H1 (cell line): ENCODE measurements at regions not wholly inside any gene's neighbourhood (a gene's known extent, or its start where the extent isn't known, plus 50 kb on each side); places are given as distances from the start of the nearest gene placed in this dataset.

Experiments
- CTCF ChIA-PET: fragments of 300-600 bp; sonication (Branson Sonifier 250); formaldehyde crosslinking; loops from one replicate; lab custom pipeline; 2021; ENCODE audit not compliant: partially characterized antibody; lab: Charles Lee
- POLR2A ChIA-PET: fragments of 300-600 bp; sonication (Branson Sonifier 250); formaldehyde crosslinking; loops from one replicate; lab custom pipeline; 2021; ENCODE audit warnings: inconsistent platforms; ENCODE audit not compliant: partially characterized antibody; lab: Charles Lee
- DNase-seq, 2 experiments: peaks; one replicate each; pipeline versions ENCODE4 v3.0.0 to v3.0.0-alpha.2; 2010 to 2022; ENCODE audit warnings: low spot score in 2 of 2, low read depth in 1 of 2, mixed read lengths in 1 of 2
- FAIRE-seq: peaks from 2 replicates; lab custom pipeline; 2011; peaks lifted over from hg19 to GRCh38; lab: Jason Lieb, UNC
- H2AFZ ChIP-seq: 2 replicates; pipeline ENCODE4 v1.8.1; 2012; ENCODE audit warnings: low read length, inconsistent platforms
- H2AK5ac ChIP-seq: 2 replicates; pipeline ENCODE4 v1.6.1; 2013; ENCODE audit warnings: low read depth, low read length
- H2BK120ac ChIP-seq: replicated peaks from 2 replicates; pipeline ENCODE3; 2013; ENCODE audit warnings: low read depth, low read length, inconsistent platforms
- H2BK12ac ChIP-seq: 2 replicates; pipeline ENCODE4 v1.6.1; 2013; ENCODE audit warnings: low read depth, low read length
- H2BK15ac ChIP-seq: 2 replicates; pipeline ENCODE4 v1.6.1; 2013; ENCODE audit warnings: low read length
- H2BK20ac ChIP-seq: 2 replicates; pipeline ENCODE4 v1.6.1; 2013; ENCODE audit warnings: low read length
- H2BK5ac ChIP-seq: 2 replicates; pipeline ENCODE4 v1.6.1; 2013; ENCODE audit warnings: low read depth, low read length
- H3K14ac ChIP-seq: 2 replicates; pipeline ENCODE4 v1.6.1; 2013; ENCODE audit warnings: inconsistent platforms; ENCODE audit not compliant: insufficient read length
- H3K18ac ChIP-seq: 2 replicates; pipeline ENCODE4 v1.6.1; 2013; ENCODE audit warnings: low read length; ENCODE audit errors: extremely low read depth
- H3K23ac ChIP-seq: 2 replicates; pipeline ENCODE4 v1.6.1; 2013; ENCODE audit warnings: inconsistent platforms; ENCODE audit not compliant: insufficient read length
- H3K23me2 ChIP-seq: 2 replicates; pipeline ENCODE4 v1.6.1; 2013; ENCODE audit warnings: low read depth, low read length
- H3K27ac ChIP-seq: 2 replicates; pipeline ENCODE4 v1.6.1; 2011; ENCODE audit warnings: low read depth, low read length, inconsistent platforms
- H3K27me3 ChIP-seq, 4 experiments: replicated peaks in 1 of 4; 1 replicate in 1 of 4; 2 replicates in 3 of 4; pipeline versions ENCODE4 v1.6.1 to v1.8.1; 2011 to 2013; ENCODE audit warnings: low read length in 3 of 4, mild to moderate bottlenecking in 3 of 4, inconsistent platforms in 2 of 4, mixed read lengths in 2 of 4, moderate library complexity in 1 of 4; ENCODE audit not compliant: control insufficient read depth in 3 of 4, insufficient read depth in 3 of 4; ENCODE audit errors: extremely low read depth in 1 of 4
- H3K36me3 ChIP-seq, 4 experiments: 2 replicates each; pipeline versions ENCODE4 v1.6.1 to v1.8.1; 2011 to 2013; ENCODE audit warnings: mild to moderate bottlenecking in 4 of 4, low read length in 3 of 4, moderate library complexity in 2 of 4, control low read depth in 1 of 4, inconsistent platforms in 1 of 4; ENCODE audit not compliant: insufficient read depth in 4 of 4, control insufficient read depth in 2 of 4
- H3K4ac ChIP-seq: replicated peaks from 2 replicates; pipeline ENCODE3; 2013; ENCODE audit warnings: low read length, low read depth, mixed read lengths, inconsistent platforms; ENCODE audit not compliant: insufficient read length
- H3K4me1 ChIP-seq, 4 experiments: replicated peaks in 1 of 4; 1 replicate in 1 of 4; 2 replicates in 3 of 4; pipeline versions ENCODE4 v1.6.1 to v1.8.1; 2011 to 2013; ENCODE audit warnings: low read length in 3 of 4, inconsistent platforms in 2 of 4, mixed read lengths in 1 of 4; ENCODE audit not compliant: insufficient read depth in 4 of 4, control insufficient read depth in 3 of 4
- H3K4me2 ChIP-seq, 2 experiments: 2 replicates each; pipeline versions ENCODE4 v1.6.1 to v1.8.1; 2011 to 2013; ENCODE audit warnings: low read depth in 2 of 2, low read length in 2 of 2, control low read depth in 1 of 2, inconsistent platforms in 1 of 2, mild to moderate bottlenecking in 1 of 2; ENCODE audit not compliant: insufficient read depth in 1 of 2
- H3K4me3 ChIP-seq, 4 experiments: fragments of 200-600, 300-600 bp in 1 of 4; sonication (generic), shearing (Covaris generic), sonication (Bioruptor Twin) in 1 of 4; 2 replicates each; pipeline versions ENCODE4 v1.5.1 to v1.8.1; 2011 to 2016; ENCODE audit warnings: low read length in 4 of 4, low read depth in 3 of 4, control low read depth in 2 of 4, inconsistent platforms in 2 of 4, mild to moderate bottlenecking in 2 of 4, mixed read lengths in 1 of 4, moderate library complexity in 1 of 4; ENCODE audit not compliant: insufficient read depth in 2 of 4; ENCODE audit errors: extremely low read depth in 1 of 4
- H3K56ac ChIP-seq: replicated peaks from 2 replicates; pipeline ENCODE3; 2013; ENCODE audit warnings: low read depth, mild to moderate bottlenecking, mixed read lengths, low read length, inconsistent platforms; ENCODE audit not compliant: insufficient read length
- H3K79me1 ChIP-seq: 2 replicates; pipeline ENCODE4 v1.6.1; 2013; ENCODE audit warnings: low read depth, low read length, control low read depth
- H3K79me2 ChIP-seq, 2 experiments: 2 replicates each; pipeline versions ENCODE4 v1.6.1 to v1.8.1; 2012 to 2013; ENCODE audit warnings: low read length in 2 of 2, mild to moderate bottlenecking in 2 of 2, inconsistent platforms in 1 of 2; ENCODE audit not compliant: insufficient read depth in 2 of 2, control insufficient read depth in 1 of 2
- H3K9ac ChIP-seq, 4 experiments: replicated peaks in 1 of 4; 1 replicate in 1 of 4; 2 replicates in 3 of 4; pipeline versions ENCODE4 v1.6.1 to v1.8.1; 2011 to 2013; ENCODE audit warnings: low read depth in 3 of 4, low read length in 3 of 4, control low read depth in 2 of 4, mild to moderate bottlenecking in 2 of 4, moderate library complexity in 2 of 4, inconsistent platforms in 1 of 4; ENCODE audit errors: extremely low read depth in 1 of 4
- H3K9me3 ChIP-seq, 2 experiments: 2 replicates each; pipeline versions ENCODE4 v1.6.1 to v1.8.1; 2012 to 2013; ENCODE audit warnings: mild to moderate bottlenecking in 2 of 2, moderate library complexity in 2 of 2, control low read depth in 1 of 2, inconsistent platforms in 1 of 2, low read depth in 1 of 2, low read length in 1 of 2, mixed read lengths in 1 of 2; ENCODE audit not compliant: insufficient read depth in 2 of 2
- H4K20me1 ChIP-seq, 2 experiments: replicated peaks in 1 of 2; 2 replicates each; pipeline versions ENCODE3 to v1.8.1; 2011 to 2013; ENCODE audit warnings: inconsistent platforms in 2 of 2, low read length in 2 of 2, mild to moderate bottlenecking in 1 of 2; ENCODE audit not compliant: insufficient read depth in 2 of 2, control insufficient read depth in 1 of 2
- H4K5ac ChIP-seq: 2 replicates; pipeline ENCODE4 v1.6.1; 2013; ENCODE audit warnings: low read length, low read depth, mixed read lengths, inconsistent platforms; ENCODE audit not compliant: insufficient read length
- H4K8ac ChIP-seq: 2 replicates; pipeline ENCODE4 v1.8.0; 2013; ENCODE audit warnings: mild to moderate bottlenecking, moderate library complexity, low read length, inconsistent platforms; ENCODE audit not compliant: insufficient read depth; ENCODE audit errors: extremely low read depth
- H4K91ac ChIP-seq: replicated peaks from 2 replicates; pipeline ENCODE3; 2013; ENCODE audit warnings: low read length, mixed read lengths, inconsistent platforms; ENCODE audit not compliant: insufficient read length
- KDM1A ChIP-seq: fragments of 200-600, 300-600 bp; sonication (generic); IDR thresholded peaks from 2 replicates; pipeline ENCODE4 v1.7.1; 2016; ENCODE audit warnings: mild to moderate bottlenecking, low read length, borderline replicate concordance
- PHF8 ChIP-seq: fragments of 200-600 bp; sonication (generic); conservative IDR thresholded peaks from 2 replicates; pipeline ENCODE4 v1.7.1; 2012; ENCODE audit warnings: low read depth, mild to moderate bottlenecking, inconsistent platforms, low read length, moderate library complexity
- SP1 ChIP-seq: IDR thresholded peaks from 2 replicates; pipeline ENCODE4 v1.6.1; 2011; ENCODE audit warnings: low read depth, low read length
- WGBS, 2 experiments: shearing (Covaris generic) in 1 of 2; methylation state at CpG; one replicate each; pipeline versions ENCODE4 v1.1.6 to v1.1.7; 2013 to 2015; ENCODE audit warnings: low lambda C conversion rate in 2 of 2, mixed read lengths in 2 of 2, inconsistent platforms in 1 of 2, low coverage in 1 of 2, missing lambda C conversion rate in 1 of 2; ENCODE audit not compliant: insufficient replicate concordance in 2 of 2, insufficient coverage in 1 of 2, insufficient read length in 1 of 2; ENCODE audit errors: extremely low coverage in 1 of 2, missing lambda C conversion rate in 1 of 2; 5-methylcytosine and 5-hydroxymethylcytosine counted together

GRCh38 chr5:68991279-68992084 is 102.3 kb upstream of the SLC30A5 start:
- Histone ChIP-seq H3K18ac (no peak overlapping the region), H3K4ac (no peak overlapping the region), H4K8ac (no peak overlapping the region), H3K79me1 (no peaks in the 10 kb centered on the region), H2BK120ac (no peak overlapping the region), H4K91ac (no peak overlapping the region), H3K9me3 (no peaks in the 10 kb centered on the region), H3K79me2 (no peaks in the 10 kb centered on the region), H3K9ac (no peak overlapping the region), H2BK12ac (no peak overlapping the region), H3K14ac (no peak overlapping the region), H3K4me2 (no peak overlapping the region), H3K23ac (no peak overlapping the region), H3K4me1 (no peaks in the 10 kb centered on the region), H3K27ac (no peak overlapping the region), H3K27me3 (peaks cover 0 to 1% (median 0%) of the 10 kb centered on the region in 4 experiments; a peak in 1 of 7 replicates), H2BK15ac (no peak overlapping the region), H3K36me3 (no peaks in the 10 kb centered on the region), H2AFZ (no peak overlapping the region), H4K20me1 (no peaks in the 10 kb centered on the region), H3K4me3 (no peak overlapping the region), H3K23me2 (no peaks in the 10 kb centered on the region; the same call in 1 of the 2 replicates), H2BK20ac (no peak overlapping the region), H3K56ac (no peak overlapping the region), H2AK5ac (no peak overlapping the region), H4K5ac (no peak overlapping the region), H2BK5ac (no peak overlapping the region)
- CTCF ChIA-PET, result no interaction called here
- DNase-seq, result no peak
- TF ChIP-seq SP1, result no peak
- no peak for TF ChIP-seq PHF8
- no peak for TF ChIP-seq KDM1A
- no peak for FAIRE-seq
- POLR2A ChIA-PET, result no interaction called here
- 100% methylated on average over 1 of the region's 1 CpG; no CpG with 5 or more reads in 1 of the 2 experiments for WGBS, 2 experiments
